ENCODE measurements at regions not wholly inside any gene's neighbourhood (a gene's known extent, or its start where the extent isn't known, plus 50 kb on each side); places are given as distances from the start of the nearest gene placed in this dataset.

DNA sequence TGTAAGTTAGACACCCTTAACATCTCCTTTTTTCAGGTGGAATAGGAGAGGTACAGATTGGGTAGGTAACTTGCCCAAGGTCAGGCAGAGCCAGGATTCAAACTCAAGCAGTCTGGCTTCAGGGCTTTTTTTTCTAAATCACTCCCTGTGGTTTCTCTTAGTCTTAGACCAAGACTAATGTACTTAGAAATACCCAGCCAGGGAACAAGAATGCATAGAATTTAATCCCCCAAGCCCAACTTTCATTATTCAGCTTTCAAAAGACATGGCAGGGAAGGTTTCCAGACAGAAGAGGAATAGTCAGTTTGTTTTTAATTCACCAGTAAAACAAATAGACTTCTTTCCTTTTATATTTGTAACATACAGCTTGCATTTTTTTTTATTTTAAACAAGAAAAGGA, 305.2 kb upstream of the RBFOX1 start:
- DNase-seq (ENCODE audit: low spot score) = no peak

DNA sequence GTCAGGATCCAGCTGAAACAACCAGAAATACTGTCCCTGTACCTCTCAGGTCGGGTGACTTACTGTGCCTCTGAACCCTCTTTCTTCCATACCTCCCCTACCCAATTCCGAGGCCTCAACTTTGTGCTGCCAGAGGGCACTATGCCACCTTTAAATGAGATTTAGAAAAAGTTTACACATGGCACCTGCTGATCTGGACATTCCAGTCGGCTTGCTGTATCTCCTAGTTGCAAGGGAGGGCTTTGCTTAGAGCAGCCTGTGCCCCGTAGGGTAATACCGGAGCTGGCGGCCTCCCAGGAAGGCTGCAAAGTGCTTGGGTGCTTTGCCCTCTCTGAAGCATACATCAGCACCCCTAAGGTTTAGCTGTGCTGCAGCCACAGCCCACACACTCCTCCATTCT, 306.0 kb upstream of the RBFOX1 start:
- intact Hi-C loops (cut with DNase I) = loop anchor here (10.0 kb wide), 1 partner anchor 1148 kb away; no protein-coding TSS in a partner anchor
- no peak for DNase-seq (ENCODE audit: low spot score)

More for the DNA sequence above, 305.2 kb upstream of the RBFOX1 start:
- intact Hi-C loops (cut with DNase I) = loop anchor here (10.0 kb wide), 1 partner anchor 1147 kb away; no protein-coding TSS in a partner anchor

DNA sequence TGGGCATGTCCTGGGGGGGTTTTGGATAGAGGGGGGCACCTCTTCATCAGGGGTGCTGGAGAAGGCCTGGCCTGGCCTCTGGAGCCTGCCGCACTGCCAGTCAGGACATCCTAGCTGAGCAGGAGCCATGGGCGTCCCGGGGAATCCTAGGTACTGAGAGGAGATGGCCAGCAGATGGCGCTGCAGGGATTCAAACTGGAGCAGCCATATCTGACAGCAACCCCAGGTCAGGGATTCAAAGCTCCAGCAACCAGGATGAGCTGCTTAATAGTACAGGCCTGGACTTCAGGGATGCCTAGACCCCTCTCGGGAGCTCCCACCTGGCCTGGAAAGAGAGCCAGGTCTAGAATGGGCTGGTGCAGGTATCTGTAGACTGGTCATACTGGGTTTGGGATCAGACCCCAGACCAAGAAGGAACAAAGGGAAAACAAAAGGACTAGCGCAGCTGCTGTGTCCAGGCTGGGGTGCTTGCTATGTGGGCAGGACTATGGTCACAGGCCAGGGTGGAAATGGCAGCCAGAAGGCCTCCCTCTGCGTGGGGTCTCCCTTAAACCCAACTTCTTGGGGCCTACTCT, 306.9 kb upstream of the RBFOX1 start:
- intact Hi-C loops (cut with DNase I) = loop anchor here (10.0 kb wide), 1 partner anchor 1149 kb away; no protein-coding TSS in a partner anchor
- no peak for DNase-seq (ENCODE audit: low spot score)

DNA sequence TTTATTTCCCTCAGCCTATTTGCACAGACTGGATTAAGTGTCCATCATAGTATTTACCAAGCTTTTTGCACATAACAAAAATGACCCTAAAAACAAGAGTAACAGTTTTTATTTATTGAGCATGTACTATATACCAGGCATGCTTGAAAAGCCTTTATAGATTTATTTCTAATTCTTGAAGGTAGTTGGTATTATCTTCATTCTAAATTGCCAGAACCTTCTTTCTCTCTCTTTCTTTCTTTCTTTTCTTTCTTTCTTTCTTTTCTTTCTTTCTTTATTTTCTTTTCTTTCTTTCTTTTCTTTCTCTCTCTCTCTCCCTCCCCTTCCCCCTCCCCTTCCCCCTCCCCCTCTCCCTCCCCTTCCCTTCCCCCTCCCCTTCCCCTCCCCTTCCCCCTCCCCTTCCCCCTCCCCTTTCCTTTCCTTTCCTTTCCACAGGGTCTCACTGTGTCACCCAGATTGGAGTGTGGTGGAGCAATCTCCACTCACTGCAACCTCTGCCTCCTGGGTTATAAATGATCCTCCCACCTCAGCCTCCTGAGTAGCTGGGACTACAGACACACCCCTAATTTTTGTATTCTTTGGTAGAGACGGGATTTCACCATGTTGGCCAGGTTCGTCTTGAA, 310.9 kb upstream of the RBFOX1 start:
- intact Hi-C loops (cut with DNase I) = loop anchor here (10.0 kb wide), 1 partner anchor 1153 kb away; no protein-coding TSS in a partner anchor
- DNase-seq (ENCODE audit: low spot score) = no peak

DNA sequence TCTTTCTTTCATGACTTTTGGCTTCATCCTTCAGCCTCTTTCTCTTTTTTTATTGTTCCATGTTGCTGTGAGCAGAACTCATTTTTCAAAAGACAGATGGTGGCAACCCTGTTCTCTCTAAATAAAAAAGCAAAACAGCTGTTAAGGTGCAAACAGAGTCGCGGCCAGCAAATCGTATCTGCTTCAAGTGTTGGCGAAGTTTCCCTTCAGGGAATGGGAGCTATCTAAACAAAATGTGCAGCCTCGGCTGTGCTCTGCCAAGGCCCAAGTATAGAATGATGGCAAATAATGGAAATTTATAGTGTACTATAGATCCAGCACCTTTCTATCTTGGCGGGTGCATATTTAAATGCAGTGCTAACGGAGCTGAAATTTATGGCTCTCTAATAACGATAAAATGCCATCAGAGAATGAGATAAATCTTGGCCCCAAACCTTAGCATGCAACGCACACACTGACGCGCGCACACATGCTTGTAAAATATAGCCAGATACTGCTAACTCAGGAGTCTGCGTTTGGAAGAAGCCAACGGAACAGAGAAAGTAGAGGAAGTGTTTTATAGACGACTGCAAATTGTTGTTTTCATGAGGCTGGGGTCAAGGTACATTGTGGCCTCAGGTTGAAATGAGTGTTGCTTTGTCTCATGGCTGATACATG, 315.5 kb upstream of the RBFOX1 start:
- no peak for DNase-seq (ENCODE audit: low spot score)
- intact Hi-C loops (cut with DNase I) = no loop called here

DNA sequence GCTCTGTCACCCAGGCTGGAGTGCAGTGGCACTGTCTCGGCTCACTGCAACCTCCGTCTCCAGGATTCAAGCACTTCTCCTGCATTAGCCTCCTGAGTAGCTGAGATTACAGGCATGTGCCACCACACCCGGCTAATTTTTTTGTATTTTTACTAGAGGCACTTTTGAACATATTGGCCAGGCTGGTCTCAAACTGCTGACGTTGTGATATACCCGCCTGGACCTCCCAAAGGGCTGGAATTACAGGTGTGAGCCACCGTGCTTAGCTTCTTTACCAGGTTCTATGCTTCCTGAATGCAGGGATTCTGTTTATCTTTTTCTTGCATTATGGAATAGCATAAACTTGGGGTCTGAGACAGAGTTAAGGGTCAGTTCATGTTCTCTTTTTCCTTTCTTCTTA, 317.9 kb upstream of the RBFOX1 start:
- intact Hi-C loops (cut with DNase I) = no loop called here
- DNase-seq (ENCODE audit: low spot score) = no peak

DNA sequence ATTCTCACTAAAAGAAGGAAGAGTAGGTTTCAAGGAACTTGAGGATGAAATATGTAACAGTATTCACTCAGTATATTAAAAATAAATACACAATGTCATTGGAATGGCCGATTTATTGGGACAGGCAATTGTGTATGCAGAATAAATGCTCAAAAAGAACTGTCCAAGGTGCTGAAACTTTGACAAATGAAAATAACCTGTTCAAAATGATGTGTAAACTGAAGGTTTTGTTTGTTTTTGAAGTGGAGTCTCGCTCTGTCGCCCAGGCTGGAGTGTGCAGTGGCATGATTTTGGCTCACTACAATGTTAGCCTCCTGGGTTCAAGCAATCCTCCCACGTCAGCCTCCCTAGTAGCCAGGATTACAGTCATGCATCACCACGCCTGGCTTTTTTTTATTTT, 318.7 kb upstream of the RBFOX1 start:
- intact Hi-C loops (cut with DNase I) = no loop called here

DNA sequence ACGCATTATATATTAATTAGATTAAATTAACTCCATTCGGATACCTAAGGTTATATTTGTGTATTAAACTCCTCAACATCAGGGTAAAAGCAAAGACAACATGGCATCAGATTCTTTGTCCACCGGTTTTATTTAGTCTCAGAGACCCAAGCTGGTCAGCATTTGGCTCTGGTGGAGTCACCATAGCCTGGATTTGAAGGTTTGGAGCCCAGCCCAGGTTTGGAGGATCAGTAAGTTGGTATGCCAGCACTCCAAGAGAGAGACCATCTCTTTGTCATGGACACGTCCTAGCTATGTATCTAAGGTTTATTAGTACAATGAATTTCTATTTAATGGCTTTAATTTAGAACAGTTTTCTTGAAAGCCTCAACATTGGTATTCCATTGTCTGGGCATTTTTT, 328.4 kb upstream of the RBFOX1 start:
- no peak for DNase-seq (ENCODE audit: low spot score)
- intact Hi-C loops (cut with DNase I) = no loop called here

More for the DNA sequence above, 318.7 kb upstream of the RBFOX1 start:
- no peak for DNase-seq (ENCODE audit: low spot score)

DNA sequence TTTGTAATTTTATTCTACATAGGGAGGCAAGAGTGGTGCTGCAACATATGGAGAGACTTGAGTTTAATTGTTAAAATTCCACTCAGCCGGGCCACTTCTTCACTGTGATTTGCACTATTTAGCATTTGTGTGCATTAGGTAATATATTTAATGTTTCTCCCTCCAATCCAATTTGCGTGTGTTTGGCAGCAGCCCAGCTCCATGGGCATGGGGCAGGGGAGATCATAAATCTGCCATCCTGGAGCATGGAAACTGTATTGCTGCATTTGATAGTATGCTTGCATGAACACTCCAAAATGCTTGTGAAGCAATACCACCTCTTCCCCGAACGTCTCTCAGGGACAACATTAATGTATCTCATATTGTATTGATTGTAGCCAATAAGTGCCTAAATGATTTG, 339.1 kb upstream of the RBFOX1 start:
- no peak for DNase-seq (ENCODE audit: low spot score)
- intact Hi-C loops (cut with DNase I) = no loop called here

DNA sequence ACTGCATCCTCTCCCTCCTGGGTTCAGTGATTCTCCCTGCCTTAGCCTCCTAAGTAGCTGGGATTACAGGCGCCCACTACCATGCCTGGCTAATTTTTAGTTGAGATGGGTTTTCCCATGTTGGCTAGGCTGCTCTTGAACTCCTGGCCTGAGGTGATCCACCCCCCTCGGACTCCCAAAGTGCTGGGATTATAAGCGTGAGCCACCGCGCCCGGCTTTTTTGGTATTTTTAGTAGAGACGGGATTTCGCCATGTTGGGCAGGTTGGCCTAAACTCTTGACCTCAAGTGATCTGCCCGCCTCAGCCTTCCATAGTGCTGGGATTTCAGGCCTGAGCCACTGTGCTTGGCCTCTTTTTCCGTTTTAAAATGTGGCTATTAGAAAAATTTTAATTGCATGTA, 343.8 kb upstream of the RBFOX1 start:
- intact Hi-C loops (cut with DNase I) = no loop called here
- DNase-seq (ENCODE audit: low spot score) = no peak

DNA sequence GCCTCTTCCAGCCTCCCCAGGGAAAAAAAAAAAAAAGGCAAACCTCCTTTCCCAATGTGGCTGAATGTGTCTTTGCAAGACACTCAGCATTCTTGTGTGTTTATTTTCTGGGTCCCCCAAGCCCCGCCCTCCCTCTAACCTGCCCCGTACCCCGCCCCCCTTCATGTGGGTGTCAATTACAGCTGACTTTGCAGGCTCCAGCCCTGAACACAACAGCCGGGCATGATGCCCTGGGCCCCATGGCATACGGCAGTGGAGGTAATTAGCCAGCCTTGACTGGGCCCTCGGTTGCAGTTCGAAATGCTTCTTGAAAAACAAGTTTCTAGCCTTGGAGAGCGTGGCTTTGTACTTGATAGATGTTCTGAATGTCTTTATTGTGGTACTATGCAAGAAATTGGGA, 354.7 kb upstream of the RBFOX1 start:
- DNase-seq (ENCODE audit: low spot score) = no peak
- intact Hi-C loops (cut with DNase I) = no loop called here

DNA sequence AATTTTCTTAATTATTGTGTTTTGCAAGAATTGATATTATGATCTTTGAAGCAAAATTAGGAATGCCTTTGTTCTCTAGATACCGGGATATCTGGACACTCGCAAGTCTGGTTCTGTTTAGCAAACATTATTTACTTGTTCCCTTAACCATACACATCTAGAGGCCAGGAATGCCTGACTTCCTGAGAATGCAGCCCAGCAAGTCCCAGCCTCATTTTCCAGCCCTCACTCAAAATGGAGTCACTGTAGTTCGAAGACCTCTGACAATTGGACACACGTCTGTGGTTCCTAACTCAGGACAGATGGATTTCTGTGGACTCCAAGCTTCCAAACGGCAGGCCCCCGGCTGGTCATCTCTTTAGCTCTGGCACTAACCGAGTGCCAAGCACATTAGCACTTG, 355.4 kb upstream of the RBFOX1 start:
- intact Hi-C loops (cut with DNase I) = no loop called here
- DNase-seq (ENCODE audit: low spot score) = no peak

DNA sequence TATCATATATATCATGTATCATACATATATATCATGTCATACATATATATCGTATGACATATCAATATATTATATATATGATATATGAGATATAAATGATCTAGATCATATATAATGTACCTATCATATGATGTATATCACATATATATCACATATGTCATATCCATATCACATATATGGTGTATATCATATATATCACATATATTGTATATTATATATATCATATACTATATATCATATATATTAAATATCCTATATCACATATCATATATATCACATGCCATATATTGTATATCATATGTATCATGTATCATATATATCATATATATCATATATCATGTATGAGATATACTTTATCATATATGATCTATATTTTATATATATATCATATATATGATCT, 355.9 kb upstream of the RBFOX1 start:
- DNase-seq (ENCODE audit: low spot score) = no peak
- intact Hi-C loops (cut with DNase I) = no loop called here

DNA sequence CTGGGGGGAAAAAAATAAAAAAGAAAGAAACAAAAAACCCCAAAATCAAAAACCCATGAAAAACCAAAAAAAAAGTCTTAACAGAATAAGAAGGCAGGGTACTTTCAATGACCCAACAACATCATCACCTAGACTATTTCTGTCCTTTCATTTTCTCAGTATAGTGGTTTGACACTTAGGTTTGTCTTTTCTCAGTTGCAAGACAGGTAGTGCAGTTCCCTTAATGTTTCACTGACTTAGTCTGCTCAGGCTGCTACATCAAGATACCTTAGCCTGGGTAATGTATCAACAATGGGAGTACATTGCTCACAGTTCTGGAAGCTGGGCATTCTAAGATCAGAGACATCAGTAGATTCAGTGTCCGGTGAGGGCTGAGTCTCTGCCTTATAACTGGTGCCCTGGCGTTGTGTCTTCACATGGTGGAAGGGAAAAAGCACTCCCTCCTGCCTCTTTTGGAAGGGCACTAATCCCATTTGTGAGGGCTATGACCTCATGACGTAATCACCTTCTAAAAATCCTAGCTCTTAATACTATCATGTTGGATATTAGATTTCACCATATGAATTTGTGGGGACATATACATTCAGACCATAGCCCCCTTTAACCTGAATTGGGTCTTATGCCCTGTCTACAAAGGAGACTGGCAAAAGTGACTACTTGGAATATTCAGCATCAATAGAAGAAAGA, 362.3 kb upstream of the RBFOX1 start:
- no peak for DNase-seq (ENCODE audit: low spot score)
- intact Hi-C loops (cut with DNase I) = no loop called here

DNA sequence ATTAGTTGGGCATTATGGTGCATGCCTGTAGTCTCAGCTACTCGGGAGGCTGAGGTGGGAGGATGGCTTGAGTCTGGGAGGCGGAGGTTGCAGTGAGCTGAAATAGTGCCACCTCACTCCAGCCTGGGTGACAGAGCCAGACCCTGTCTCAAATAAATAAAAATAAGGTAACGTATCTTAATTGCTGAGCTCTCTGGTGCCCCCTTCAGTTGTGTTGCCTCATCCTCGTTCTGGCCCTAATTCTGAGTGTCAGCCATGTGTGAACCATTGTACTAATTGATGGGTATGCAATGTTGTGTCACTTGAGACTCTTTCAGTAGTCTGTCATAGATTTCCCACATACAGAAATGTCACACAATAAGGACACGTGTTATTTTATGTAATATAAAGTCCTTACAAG, 363.1 kb upstream of the RBFOX1 start:
- no peak for DNase-seq (ENCODE audit: low spot score)
- intact Hi-C loops (cut with DNase I) = no loop called here

DNA sequence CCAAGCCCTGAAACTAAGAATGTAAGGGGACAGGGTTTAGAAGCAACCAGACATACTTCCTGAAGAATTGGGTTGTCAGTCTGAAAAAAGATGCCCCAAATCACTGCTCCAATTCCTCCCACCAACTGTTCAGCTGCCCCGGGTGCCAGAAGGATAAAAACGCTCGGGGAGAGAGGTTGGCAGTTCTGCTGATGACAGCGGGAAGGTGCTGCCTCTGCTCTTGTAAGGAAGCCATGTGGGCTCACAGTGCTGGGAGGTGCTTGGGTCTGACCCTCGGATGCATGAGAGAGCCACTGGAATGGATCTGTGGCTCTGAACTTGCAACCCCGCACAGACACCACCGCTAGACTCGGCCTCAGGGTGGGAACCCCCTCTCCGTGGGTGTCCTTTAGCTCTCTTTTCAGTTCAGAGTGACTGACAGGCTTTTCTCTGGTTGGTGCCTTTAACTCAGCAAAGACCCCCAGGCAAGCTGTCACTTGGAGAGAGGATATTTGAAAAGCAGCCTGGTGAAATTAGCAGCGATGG, 364.8 kb upstream of the RBFOX1 start:
- intact Hi-C loops (cut with DNase I) = no loop called here
- DNase-seq (ENCODE audit: low spot score) = no peak

DNA sequence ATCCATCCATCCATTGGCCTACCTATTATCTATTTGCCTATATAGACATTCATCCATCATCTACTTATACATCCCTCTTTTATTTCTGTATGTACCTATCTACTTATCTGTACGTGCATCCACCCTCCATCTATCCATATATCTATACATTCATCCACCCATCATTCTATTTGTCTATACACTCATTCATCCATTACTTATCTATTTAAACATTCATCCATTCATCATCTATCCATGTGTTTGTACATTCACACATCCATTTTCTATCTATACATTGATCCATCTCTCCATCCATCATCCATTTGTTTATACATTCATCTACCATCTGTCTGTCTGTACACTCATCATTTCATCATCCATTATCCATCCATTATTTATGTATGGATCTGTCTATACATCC, 365.7 kb upstream of the RBFOX1 start:
- no peak for DNase-seq (ENCODE audit: low spot score)
- intact Hi-C loops (cut with DNase I) = no loop called here

DNA sequence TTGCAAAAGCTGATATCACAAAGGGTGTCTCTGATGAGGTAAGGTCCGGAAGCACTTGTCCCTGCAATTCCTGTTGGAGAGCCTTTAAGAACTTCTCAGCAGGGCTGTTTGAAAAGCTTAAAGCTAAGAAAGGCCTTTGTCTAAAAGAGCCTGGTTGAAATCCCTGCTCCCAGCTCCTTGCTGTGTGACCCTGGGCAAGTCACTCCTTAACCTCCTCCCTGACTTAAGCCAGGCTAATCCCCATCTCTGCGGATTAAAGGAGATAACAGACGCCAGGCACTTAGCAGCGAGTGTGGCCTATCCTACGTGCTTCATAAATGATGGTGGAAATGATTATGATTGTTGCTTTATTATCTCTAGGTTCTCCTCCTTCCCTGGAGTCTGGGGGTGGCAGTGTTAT, 368.0 kb upstream of the RBFOX1 start:
- intact Hi-C loops (cut with DNase I) = no loop called here
- no peak for DNase-seq (ENCODE audit: low spot score)

DNA sequence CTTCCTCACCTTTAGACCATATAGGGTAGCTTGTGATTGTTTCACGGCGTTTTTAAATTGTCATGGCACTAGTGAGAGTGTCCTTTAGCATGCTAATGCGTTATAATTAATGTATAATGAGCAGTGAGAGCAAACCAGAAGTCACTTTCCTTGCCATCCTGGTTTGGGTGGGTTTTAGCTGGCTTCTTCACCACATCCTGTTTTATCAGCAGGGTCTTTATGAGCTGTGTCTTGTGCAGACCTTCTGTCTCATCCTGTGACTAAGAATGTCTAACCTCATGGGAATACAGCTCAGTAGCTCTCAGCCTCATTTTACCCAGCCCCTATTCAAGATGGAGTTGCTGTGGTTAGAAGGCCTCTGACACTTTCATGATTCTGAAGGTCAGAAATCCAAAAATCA, 370.9 kb upstream of the RBFOX1 start:
- intact Hi-C loops (cut with DNase I) = no loop called here
- DNase-seq (ENCODE audit: low spot score) = no peak

DNA sequence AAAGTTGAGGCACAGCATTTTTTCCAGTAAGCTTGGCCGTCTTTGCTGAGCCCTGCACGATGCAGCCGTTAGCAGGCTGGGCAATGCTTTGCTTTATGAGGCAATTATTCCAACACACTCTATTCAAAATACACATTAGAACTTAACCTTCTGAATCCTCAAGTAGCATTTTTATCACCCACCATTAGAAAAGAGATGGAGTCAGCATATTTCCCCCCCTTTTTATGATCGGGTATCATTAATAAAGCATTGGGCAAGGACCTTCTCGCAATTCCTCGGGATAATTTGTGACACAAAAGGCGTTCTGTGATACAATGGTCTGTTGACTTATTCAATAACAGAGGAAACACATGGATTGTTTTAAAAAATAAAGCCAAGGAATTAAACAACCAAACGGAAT, 374.5 kb upstream of the RBFOX1 start:
- intact Hi-C loops (cut with DNase I) = no loop called here
- no peak for DNase-seq (ENCODE audit: low spot score)

Measured in cardiac septum (tissue), 1 donor.